Left lung (tissue), 4 donors: ENCODE measurements at regions not wholly inside any gene's neighbourhood (a gene's known extent, or its start where the extent isn't known, plus 50 kb on each side); places are given as distances from the start of the nearest gene placed in this dataset.

ENCODE experiments used
- ATAC-seq: fragments of 200-7000 bp; cut with Tn5 transposase; one replicate; pipeline ENCODE4 v1.9.1; 2020; ENCODE audit warnings: moderate library complexity
- DNase-seq, 4 donors: peaks; one replicate each; pipeline ENCODE4 v3.0.0-alpha.2; 2013 to 2020
- H3K27ac ChIP-seq, 2 donors: fragments of 200-600 bp; sonication (generic) in 1 of 2; one replicate each; pipeline versions ENCODE4 v1.5.0 to v1.8.0; 2020 to 2021
- H3K27me3 ChIP-seq, 2 donors: fragments of 200-600 bp; sonication (generic) in 1 of 2; one replicate each; pipeline versions ENCODE4 v1.5.0 to v1.8.0; 2020 to 2021
- H3K36me3 ChIP-seq, 2 donors: fragments of 200-600 bp; sonication (generic) in 1 of 2; one replicate each; pipeline versions ENCODE4 v1.5.0 to v1.8.0; 2020 to 2021
- H3K4me1 ChIP-seq, 2 donors: fragments of 200-600 bp; one replicate each; pipeline ENCODE4 v1.8.0; 2021
- H3K4me3 ChIP-seq, 2 donors: fragments of 200-600 bp; sonication (generic) in 1 of 2; one replicate each; pipeline versions ENCODE4 v1.5.0 to v1.8.0; 2020 to 2021; ENCODE audit warnings: mild to moderate bottlenecking in 1 of 2
- H3K9me3 ChIP-seq, 2 donors: fragments of 200-600 bp; sonication (generic) in 1 of 2; one replicate each; pipeline versions ENCODE4 v1.5.0 to v1.8.0; 2020 to 2021
- intact Hi-C, 2 donors: fragments of 100-400 bp; cut with DNase I; formaldehyde crosslinking; loops; one replicate each; pipeline versions ENCODE4 v1.11.2 to v1.14.2; 2022
- TF ChIP-seq, protein P1 (sequence below), 2 donors: fragments of 200-600 bp; sonication (generic) in 1 of 2; IDR thresholded peaks; one replicate each; pipeline versions ENCODE4 v1.5.0 to v1.8.0; 2021; ENCODE audit warnings: antibody characterized with exemption in 2 of 2
- donor health status: DM: no; HTN: yes; CAD: no.
- donor health status: DM: no; HTN: no; CAD: no.

DNA sequence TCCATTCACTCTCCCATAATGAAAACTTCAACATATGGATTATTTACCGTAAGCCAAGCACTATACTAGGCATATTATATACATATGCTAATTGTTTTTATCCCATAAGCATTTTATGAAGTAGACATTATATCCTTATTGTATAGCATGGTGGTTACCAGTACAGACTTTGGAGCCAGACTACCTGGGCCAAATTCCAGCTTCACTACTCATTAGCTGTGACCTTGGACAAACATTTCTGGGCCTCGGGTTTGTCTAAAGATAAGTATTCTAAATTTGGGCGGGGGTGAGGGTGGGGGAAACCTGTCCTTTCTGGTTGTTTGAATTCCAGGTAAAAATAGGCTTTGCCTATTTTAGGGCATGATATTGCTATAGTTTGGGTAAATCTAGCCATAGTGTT is 66.5 kb upstream of the P2RY1 start:
- Histone ChIP-seq H3K4me1 (no peaks in the 10 kb centered on the region), H3K27ac (no peak overlapping the region), H3K27me3 (no peaks in the 10 kb centered on the region), H3K9me3 (peaks cover 0 to 18% of the 10 kb centered on the region in 2 donors), H3K36me3 (no peaks in the 10 kb centered on the region), H3K4me3 (no peak overlapping the region)
- ATAC-seq (no peak), DNase-seq (no peak)
- TF ChIP-seq, protein P1, sequence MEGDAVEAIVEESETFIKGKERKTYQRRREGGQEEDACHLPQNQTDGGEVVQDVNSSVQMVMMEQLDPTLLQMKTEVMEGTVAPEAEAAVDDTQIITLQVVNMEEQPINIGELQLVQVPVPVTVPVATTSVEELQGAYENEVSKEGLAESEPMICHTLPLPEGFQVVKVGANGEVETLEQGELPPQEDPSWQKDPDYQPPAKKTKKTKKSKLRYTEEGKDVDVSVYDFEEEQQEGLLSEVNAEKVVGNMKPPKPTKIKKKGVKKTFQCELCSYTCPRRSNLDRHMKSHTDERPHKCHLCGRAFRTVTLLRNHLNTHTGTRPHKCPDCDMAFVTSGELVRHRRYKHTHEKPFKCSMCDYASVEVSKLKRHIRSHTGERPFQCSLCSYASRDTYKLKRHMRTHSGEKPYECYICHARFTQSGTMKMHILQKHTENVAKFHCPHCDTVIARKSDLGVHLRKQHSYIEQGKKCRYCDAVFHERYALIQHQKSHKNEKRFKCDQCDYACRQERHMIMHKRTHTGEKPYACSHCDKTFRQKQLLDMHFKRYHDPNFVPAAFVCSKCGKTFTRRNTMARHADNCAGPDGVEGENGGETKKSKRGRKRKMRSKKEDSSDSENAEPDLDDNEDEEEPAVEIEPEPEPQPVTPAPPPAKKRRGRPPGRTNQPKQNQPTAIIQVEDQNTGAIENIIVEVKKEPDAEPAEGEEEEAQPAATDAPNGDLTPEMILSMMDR (IDR thresholded peaks at IDR 0.05), result no peak
- intact Hi-C loops, result no loop called here

DNA sequence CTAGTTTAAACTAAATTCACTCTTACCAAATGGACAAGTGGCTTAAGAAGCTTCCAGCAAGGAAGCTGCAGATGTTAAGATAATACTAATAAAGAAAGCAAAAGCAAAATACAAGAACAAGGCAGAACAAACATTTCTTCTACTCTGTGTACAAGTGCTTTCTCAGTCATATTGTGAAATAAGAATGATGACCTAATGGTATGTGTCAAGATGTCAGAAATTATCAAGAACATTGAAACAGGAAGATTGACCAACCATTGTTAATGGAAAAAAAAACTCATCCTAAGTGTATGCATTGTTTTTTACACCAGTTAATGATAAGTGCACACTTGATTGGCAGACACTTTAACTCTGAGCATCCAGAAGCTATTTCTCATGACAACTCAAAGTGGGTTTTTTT is 65.4 kb upstream of the P2RY1 start:
- peaks cover 0 to 9% of the 10 kb centered on the region in 2 donors for H3K9me3 ChIP-seq
- no peaks in the 10 kb centered on the region for H3K27me3 ChIP-seq
- TF ChIP-seq, protein P1 (IDR thresholded peaks at IDR 0.05), result no peak
- no peaks in the 10 kb centered on the region for H3K36me3 ChIP-seq
- ATAC-seq (no peak), DNase-seq (no peak)
- no peak overlapping the region for H3K4me3 ChIP-seq
- intact Hi-C loops, result no loop called here
- H3K27ac ChIP-seq, result no peak overlapping the region
- no peaks in the 10 kb centered on the region for H3K4me1 ChIP-seq

DNA sequence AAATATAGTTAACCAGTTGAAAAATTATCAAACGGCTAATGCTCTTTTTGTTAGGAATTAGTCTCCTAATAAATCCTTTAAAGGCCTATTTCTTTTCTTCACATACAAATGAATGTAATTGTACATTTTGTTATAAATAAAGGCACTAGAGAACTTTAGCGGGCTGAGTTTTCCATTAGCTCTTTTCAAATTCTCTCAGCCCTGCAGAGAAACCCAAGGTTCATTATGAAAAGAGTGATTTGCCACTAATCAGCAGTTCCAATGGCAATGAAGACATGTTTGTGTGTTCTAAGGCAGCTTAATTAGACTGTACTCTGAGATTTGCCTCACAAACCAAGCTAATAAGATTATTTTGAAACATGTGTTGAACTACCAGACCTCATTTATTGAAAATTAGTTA is 64.6 kb upstream of the P2RY1 start:
- intact Hi-C loops, result no loop called here
- TF ChIP-seq, protein P1 (IDR thresholded peaks at IDR 0.05), result no peak

DNA sequence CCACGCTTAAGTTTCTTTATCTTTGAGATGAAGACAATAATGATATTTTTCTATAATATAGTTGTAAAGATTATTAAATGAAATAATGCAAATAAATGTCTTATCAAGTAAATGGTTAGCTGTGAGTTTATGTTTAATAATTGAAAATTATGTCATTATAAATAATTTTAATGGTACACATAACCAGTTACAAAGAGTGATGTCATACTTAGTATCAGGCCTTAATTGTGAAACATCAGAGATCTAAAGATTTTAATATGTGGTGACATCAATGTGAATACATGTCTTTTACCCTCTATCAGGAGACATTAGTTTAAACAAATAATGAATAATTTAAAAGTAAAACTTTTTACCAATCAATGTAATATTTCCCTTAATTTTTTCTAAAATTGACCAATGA is 63.8 kb upstream of the P2RY1 start:
- H3K36me3 ChIP-seq, result no peaks in the 10 kb centered on the region
- intact Hi-C loops, result no loop called here

More for the DNA sequence above, 64.6 kb upstream of the P2RY1 start:
- DNase-seq (no peak), ATAC-seq (no peak)
- no peaks in the 10 kb centered on the region for H3K27me3 ChIP-seq
- no peak overlapping the region for H3K4me3 ChIP-seq
- H3K9me3 ChIP-seq, result peaks cover 0 to 3% of the 10 kb centered on the region in 2 donors
- H3K36me3 ChIP-seq, result no peaks in the 10 kb centered on the region
- no peak overlapping the region for H3K27ac ChIP-seq
- no peaks in the 10 kb centered on the region for H3K4me1 ChIP-seq

DNA sequence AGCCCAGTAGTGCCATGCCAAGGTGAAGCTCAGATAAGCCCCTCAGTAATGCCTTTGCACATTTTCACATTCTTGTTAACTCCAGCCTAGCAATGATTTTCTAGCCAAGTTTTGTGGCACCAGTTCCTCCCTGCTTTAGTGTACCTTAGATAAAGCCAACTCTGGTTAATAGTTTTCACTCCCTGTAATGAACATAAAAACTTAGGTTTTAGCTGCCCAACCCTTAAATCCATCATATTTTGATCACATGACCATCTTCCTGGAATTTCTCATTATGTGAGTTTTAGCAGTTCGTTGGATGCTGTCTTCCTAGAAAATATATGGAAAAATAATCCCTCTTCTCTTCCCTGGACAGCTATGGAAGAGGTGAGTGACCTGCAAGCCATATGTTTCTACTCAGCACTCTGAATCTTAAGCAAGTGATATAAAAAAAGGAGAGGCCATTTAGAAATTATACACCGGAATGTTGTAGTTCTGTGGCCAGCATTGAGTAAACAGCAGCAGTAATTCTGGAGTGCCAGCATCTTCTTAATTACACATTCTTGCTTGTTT is 62.2 kb upstream of the P2RY1 start:
- ATAC-seq (no peak), DNase-seq (no peak)
- Histone ChIP-seq H3K27me3 (no peaks in the 10 kb centered on the region), H3K4me3 (no peak overlapping the region), H3K9me3 (no peaks in the 10 kb centered on the region), H3K4me1 (no peaks in the 10 kb centered on the region), H3K27ac (no peak overlapping the region), H3K36me3 (no peaks in the 10 kb centered on the region)
- intact Hi-C loops, result no loop called here
- TF ChIP-seq, protein P1 (IDR thresholded peaks at IDR 0.05), result no peak

More for the DNA sequence above, 63.8 kb upstream of the P2RY1 start:
- ATAC-seq, result no peak
- Histone ChIP-seq H3K4me1 (no peaks in the 10 kb centered on the region), H3K27me3 (no peaks in the 10 kb centered on the region), H3K4me3 (no peak overlapping the region), H3K27ac (no peak overlapping the region), H3K9me3 (peaks cover 0 to 2% of the 10 kb centered on the region in 2 donors)
- TF ChIP-seq, protein P1 (IDR thresholded peaks at IDR 0.05), result no peak
- no peak for DNase-seq
